Ishikawa (cell line): ENCODE measurements at regions not wholly inside any gene's neighbourhood (a gene's known extent, or its start where the extent isn't known, plus 50 kb on each side); places are given as distances from the start of the nearest gene placed in this dataset.

ENCODE experiments used
- CEBPB ChIP-seq: IDR thresholded peaks from 2 replicates; pipeline ENCODE4 v1.6.1; 2012
- CREB1 ChIP-seq: IDR thresholded peaks from 2 replicates; pipeline ENCODE4 v1.6.1; 2012; ENCODE audit warnings: low read depth
- EGR1 ChIP-seq: IDR thresholded peaks from 2 replicates; pipeline ENCODE4 v1.6.1; 2012
- EP300 ChIP-seq: IDR thresholded peaks from 2 replicates; pipeline ENCODE4 v1.6.1; 2012; ENCODE audit warnings: borderline replicate concordance
- FOXM1 ChIP-seq: IDR thresholded peaks from 2 replicates; pipeline ENCODE4 v1.6.1; 2012; ENCODE audit warnings: low read depth, borderline replicate concordance
- NFIC ChIP-seq: IDR thresholded peaks from 2 replicates; pipeline ENCODE4 v1.6.1; 2012
- RAD21 ChIP-seq: IDR thresholded peaks from 2 replicates; pipeline ENCODE4 v1.6.1; 2012; ENCODE audit warnings: low read depth
- TAF1 ChIP-seq: IDR thresholded peaks from 2 replicates; pipeline ENCODE4 v1.6.1; 2012; ENCODE audit warnings: low read depth, mild to moderate bottlenecking
- TCF12 ChIP-seq: IDR thresholded peaks from 2 replicates; pipeline ENCODE4 v1.6.1; 2012; ENCODE audit warnings: low read depth
- TEAD4 ChIP-seq: IDR thresholded peaks from 2 replicates; pipeline ENCODE4 v1.6.1; 2012
- YY1 ChIP-seq: IDR thresholded peaks from 2 replicates; pipeline ENCODE4 v1.6.1; 2012; ENCODE audit warnings: low read depth
- ZBTB7A ChIP-seq: IDR thresholded peaks from 2 replicates; pipeline ENCODE4 v1.6.1; 2012; ENCODE audit warnings: low read depth
- TF ChIP-seq, protein P1 (sequence below): IDR thresholded peaks from 2 replicates; pipeline ENCODE4 v1.6.1; 2012; ENCODE audit warnings: low read depth, mild to moderate bottlenecking
- TF ChIP-seq, protein P2 (sequence below): IDR thresholded peaks from 2 replicates; pipeline ENCODE4 v1.6.1; 2012
- TF ChIP-seq, protein P3 (sequence below): IDR thresholded peaks from 2 replicates; pipeline ENCODE4 v1.6.1; 2012

DNA sequence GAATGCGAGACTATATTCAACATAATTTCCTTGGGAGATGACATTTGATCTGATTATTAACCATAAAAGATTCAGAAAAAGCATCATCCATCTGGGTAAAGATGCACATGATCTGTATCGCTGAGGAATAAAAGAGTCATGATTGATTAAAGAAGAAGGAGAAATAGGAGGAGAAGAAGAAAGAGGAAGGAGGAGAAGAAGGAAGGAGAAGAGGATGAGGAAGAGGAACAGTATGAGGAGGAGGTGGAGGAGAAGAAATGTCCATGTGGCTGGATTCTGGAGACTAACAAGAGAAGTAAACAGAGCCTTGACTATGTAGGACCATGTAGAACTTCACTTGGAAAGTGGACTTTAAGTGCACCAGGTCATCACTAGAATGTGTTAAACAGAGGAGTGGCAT lies 947.4 kb downstream of the LRFN5 start:
- TF ChIP-seq FOXM1 (no peak), CEBPB (no peak), ZBTB7A (no peak), CREB1 (no peak)

DNA sequence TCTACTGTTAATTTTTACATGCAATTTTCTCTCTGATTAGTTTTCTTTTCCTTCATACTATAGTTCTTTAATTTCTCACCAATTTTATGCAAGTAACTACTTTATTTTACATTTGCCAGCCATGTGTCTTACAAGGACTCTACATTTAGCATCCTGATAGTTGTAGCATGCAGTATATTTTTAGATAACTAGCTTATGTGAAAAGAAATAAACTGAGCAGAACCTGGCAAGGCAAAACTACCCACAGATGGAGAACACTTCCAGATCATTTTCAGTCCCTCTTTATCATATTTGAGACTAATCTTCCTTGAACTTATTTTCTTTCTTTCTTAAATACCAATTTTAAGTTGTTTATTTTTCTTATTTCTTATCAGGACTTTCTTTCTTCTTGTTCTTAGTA lies 943.6 kb downstream of the LRFN5 start:
- TF ChIP-seq CREB1 (no peak), RAD21 (no peak), EGR1 (no peak), ZBTB7A (no peak), TCF12 (no peak)
- TF ChIP-seq, protein P1, sequence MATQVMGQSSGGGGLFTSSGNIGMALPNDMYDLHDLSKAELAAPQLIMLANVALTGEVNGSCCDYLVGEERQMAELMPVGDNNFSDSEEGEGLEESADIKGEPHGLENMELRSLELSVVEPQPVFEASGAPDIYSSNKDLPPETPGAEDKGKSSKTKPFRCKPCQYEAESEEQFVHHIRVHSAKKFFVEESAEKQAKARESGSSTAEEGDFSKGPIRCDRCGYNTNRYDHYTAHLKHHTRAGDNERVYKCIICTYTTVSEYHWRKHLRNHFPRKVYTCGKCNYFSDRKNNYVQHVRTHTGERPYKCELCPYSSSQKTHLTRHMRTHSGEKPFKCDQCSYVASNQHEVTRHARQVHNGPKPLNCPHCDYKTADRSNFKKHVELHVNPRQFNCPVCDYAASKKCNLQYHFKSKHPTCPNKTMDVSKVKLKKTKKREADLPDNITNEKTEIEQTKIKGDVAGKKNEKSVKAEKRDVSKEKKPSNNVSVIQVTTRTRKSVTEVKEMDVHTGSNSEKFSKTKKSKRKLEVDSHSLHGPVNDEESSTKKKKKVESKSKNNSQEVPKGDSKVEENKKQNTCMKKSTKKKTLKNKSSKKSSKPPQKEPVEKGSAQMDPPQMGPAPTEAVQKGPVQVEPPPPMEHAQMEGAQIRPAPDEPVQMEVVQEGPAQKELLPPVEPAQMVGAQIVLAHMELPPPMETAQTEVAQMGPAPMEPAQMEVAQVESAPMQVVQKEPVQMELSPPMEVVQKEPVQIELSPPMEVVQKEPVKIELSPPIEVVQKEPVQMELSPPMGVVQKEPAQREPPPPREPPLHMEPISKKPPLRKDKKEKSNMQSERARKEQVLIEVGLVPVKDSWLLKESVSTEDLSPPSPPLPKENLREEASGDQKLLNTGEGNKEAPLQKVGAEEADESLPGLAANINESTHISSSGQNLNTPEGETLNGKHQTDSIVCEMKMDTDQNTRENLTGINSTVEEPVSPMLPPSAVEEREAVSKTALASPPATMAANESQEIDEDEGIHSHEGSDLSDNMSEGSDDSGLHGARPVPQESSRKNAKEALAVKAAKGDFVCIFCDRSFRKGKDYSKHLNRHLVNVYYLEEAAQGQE: no peak

DNA sequence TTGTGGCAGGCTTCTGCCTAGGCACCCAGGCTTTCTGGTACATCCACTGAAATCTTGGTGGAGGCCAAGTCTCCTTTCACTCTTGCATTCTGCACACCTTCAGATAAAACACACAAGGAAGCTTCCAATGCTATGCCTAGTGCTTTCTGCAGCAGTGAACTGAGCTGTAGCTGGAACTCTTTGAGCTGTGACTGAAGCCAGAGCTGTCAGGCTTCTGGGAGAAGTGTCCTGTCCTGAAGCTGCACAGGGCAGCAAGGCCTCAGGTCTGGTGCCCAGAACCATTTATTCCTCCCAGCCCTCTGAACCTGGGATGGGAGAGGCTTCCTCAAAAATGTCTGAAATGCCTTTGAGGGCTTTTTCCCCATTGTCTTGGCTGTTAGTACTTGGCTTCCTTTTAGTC lies 941.7 kb downstream of the LRFN5 start:
- no peak for TF ChIP-seq RAD21
- TF ChIP-seq CEBPB: no peak
- no peak for TF ChIP-seq ZBTB7A
- no peak for TF ChIP-seq YY1
- TF ChIP-seq EP300: no peak
- no peak for TF ChIP-seq NFIC
- TF ChIP-seq EGR1: no peak
- TF ChIP-seq FOXM1: no peak
- no peak for TF ChIP-seq TCF12
- TF ChIP-seq, protein P1: no peak

DNA sequence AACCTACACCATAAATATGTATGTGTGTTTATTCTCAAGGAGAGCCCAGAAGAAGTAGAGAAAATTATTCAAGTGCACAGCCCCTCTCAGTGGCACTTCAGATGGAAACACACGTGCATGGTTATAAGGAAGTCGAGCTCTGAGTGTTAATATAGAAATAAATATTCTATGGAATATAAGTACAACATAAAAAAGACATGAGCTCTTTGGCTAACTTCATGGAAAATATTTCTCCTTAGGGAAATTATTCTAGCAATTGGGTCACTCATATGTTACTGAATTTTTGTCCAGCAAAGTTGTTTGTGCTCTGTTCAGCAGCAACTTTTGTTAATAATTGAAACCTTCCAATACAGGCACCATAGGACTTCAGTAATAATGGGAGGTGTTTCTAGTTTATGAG lies 939.0 kb downstream of the LRFN5 start:
- TF ChIP-seq RAD21: no peak
- TF ChIP-seq TEAD4: no peak
- TF ChIP-seq, protein P2, sequence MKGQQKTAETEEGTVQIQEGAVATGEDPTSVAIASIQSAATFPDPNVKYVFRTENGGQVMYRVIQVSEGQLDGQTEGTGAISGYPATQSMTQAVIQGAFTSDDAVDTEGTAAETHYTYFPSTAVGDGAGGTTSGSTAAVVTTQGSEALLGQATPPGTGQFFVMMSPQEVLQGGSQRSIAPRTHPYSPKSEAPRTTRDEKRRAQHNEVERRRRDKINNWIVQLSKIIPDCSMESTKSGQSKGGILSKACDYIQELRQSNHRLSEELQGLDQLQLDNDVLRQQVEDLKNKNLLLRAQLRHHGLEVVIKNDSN: no peak
- no peak for TF ChIP-seq FOXM1
- no peak for TF ChIP-seq EGR1
- no peak for TF ChIP-seq ZBTB7A
- TF ChIP-seq, protein P1: no peak
- no peak for TF ChIP-seq EP300
- no peak for TF ChIP-seq YY1
- no peak for TF ChIP-seq TCF12
- TF ChIP-seq TAF1: no peak
- TF ChIP-seq CEBPB: no peak
- TF ChIP-seq, protein P3, sequence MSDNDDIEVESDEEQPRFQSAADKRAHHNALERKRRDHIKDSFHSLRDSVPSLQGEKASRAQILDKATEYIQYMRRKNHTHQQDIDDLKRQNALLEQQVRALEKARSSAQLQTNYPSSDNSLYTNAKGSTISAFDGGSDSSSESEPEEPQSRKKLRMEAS: no peak
- TF ChIP-seq CREB1: no peak
- no peak for TF ChIP-seq NFIC

DNA sequence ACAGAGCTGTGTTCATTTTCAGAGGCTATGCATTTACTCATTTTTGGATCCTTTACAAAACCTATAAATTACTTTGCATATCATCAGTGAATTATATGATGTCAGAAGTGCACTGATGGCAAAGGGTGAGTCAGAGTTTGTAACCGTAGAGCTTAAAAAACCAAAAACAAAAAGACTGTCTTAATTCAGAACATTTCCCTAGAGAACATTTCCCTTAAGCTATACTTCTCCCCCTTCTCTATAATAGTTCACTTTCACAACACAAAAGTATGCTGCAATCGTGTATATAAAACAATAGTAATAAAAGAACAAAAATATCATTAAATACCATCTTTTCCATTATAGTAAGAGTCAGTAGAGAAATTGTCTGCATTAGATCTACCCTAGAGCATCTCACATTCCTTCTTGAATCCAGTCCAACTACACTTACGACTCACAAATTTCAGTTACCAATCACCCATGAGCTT lies 934.9 kb downstream of the LRFN5 start:
- TF ChIP-seq NFIC (no peak), YY1 (no peak), CEBPB (no peak)

DNA sequence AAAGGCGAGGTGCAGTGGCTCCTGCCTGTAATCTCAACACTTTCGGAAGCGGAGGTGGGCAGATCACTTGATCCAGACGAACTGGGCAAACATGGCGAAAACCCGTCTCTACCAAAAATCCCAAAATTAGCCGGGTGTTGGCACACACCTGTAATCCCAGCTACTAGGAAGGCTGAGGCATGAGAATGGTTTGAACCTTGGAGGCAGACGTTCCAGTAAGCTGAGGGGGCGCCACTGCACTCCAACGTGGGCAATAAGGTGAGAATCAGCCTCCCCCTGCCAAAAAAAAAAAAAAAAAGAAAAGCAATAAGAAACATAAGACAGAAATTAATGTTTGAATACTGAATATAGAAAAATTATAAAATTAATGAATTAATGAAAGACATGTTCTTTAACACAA lies 928.7 kb downstream of the LRFN5 start:
- no peak for TF ChIP-seq YY1
- no peak for TF ChIP-seq ZBTB7A
- no peak for TF ChIP-seq TCF12

DNA sequence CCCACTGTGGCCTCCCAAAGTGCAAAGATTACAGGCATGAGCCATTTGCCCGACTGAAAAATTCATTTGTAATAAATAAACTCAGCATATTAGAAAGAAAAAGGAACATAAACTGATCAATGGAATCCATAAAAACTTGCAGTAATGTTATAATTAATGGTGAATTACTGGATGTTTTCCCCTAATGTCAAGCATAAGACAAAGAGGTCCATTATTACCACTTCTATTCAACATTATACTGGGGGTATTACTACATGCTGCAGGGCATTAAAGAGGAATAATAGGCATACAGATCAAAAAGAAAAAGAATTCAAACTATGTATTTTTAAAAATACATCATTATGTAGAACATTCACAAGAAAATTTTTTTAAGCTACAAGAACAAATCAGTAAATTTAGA lies 926.8 kb downstream of the LRFN5 start:
- TF ChIP-seq YY1 (no peak), TCF12 (no peak), TAF1 (no peak), FOXM1 (no peak), NFIC (no peak), CREB1 (no peak), CEBPB (no peak), RAD21 (no peak), TEAD4 (no peak), EGR1 (no peak), EP300 (no peak), ZBTB7A (no peak)
- TF ChIP-seq, protein P1: no peak
- TF ChIP-seq, protein P3: no peak
- TF ChIP-seq, protein P2: no peak
